SU-DHL-6 (cell line): ENCODE measurements at regions not wholly inside any gene's neighbourhood (a gene's known extent, or its start where the extent isn't known, plus 50 kb on each side); places are given as distances from the start of the nearest gene placed in this dataset.
"Not testable (repeated sequence)": the region's sequence is repeated elsewhere in the genome, so short reads cannot be mapped to it uniquely, and the experiment has no call there.

Experiments used
- H2AFZ ChIP-seq: fragments of 200-600 bp; sonication (generic); 2 replicates; pipeline ENCODE4 v1.6.1; 2014; ENCODE audit warnings: low read depth, mild to moderate bottlenecking, moderate library complexity, mixed read lengths, antibody characterized with exemption, low read length; ENCODE audit not compliant: severe bottlenecking
- H3F3A ChIP-seq: fragments of 200-600 bp; shearing (Covaris generic); 2 replicates; pipeline ENCODE4 v1.6.0; 2016; ENCODE audit warnings: antibody characterized with exemption, mild to moderate bottlenecking; ENCODE audit not compliant: insufficient read depth
- H3K27ac ChIP-seq: fragments of 200-600 bp; sonication (generic); 2 replicates; pipeline ENCODE4 v1.5.1; 2016; ENCODE audit warnings: low read depth, mild to moderate bottlenecking, low read length, moderate library complexity, mixed read lengths
- H3K27me3 ChIP-seq: fragments of 200-600 bp; sonication (generic), shearing (Covaris generic); 2 replicates; pipeline ENCODE4 v1.6.0; 2014; ENCODE audit warnings: mild to moderate bottlenecking, low read length
- H3K36me3 ChIP-seq: fragments of 200-600 bp; sonication (generic); 2 replicates; pipeline ENCODE4 v1.6.1; 2014; ENCODE audit warnings: mild to moderate bottlenecking, low read length, mixed read lengths
- H3K4me2 ChIP-seq: fragments of 300-600, 200-600 bp; shearing (Covaris generic), sonication (generic); 2 replicates; pipeline ENCODE4 v1.6.0; 2014; ENCODE audit warnings: low read length, low read depth, mild to moderate bottlenecking; ENCODE audit not compliant: poor library complexity, severe bottlenecking
- H3K4me3 ChIP-seq: fragments of 200-600 bp; sonication (generic); 2 replicates; pipeline ENCODE4 v1.5.1; 2014; ENCODE audit warnings: antibody characterized with exemption, low read length, mild to moderate bottlenecking, mixed read lengths; ENCODE audit not compliant: insufficient read depth, poor library complexity, severe bottlenecking
- H3K79me2 ChIP-seq: fragments of 200-600 bp; sonication (generic); 2 replicates; pipeline ENCODE4 v1.6.1; 2014; ENCODE audit warnings: mild to moderate bottlenecking, low read length, moderate library complexity; ENCODE audit not compliant: insufficient read depth
- H3K9ac ChIP-seq: fragments of 200-600 bp; sonication (generic); 2 replicates; pipeline ENCODE4 v1.7.0; 2014; ENCODE audit warnings: mild to moderate bottlenecking, low read length
- H3K9me2 ChIP-seq: fragments of 200-600 bp; sonication (generic); replicated peaks from 2 replicates; pipeline ENCODE4 v1.6.1; 2014; ENCODE audit warnings: low read length; ENCODE audit not compliant: insufficient read depth
- H3K9me3 ChIP-seq: fragments of 200-600 bp; sonication (generic); 2 replicates; pipeline ENCODE4 v1.6.1; 2014; ENCODE audit warnings: low read length, mixed read lengths; ENCODE audit not compliant: insufficient read depth
- H4K20me1 ChIP-seq: fragments of 200-600 bp; sonication (generic); 2 replicates; pipeline ENCODE4 v1.6.1; 2014; ENCODE audit warnings: low read depth, mild to moderate bottlenecking, antibody characterized with exemption, low read length, moderate library complexity, mixed read lengths
- CTCF ChIP-seq: fragments of 200-600 bp; sonication (generic); IDR thresholded peaks from one replicate; pipeline ENCODE4 v1.5.1; 2017; ENCODE audit warnings: antibody characterized with exemption, mild to moderate bottlenecking, low read length, moderate library complexity; ENCODE audit not compliant: insufficient read depth, poor library complexity, severe bottlenecking
- EZH2phosphoT487 ChIP-seq: fragments of 200-600 bp; sonication (generic), shearing (Covaris generic); conservative IDR thresholded peaks from 2 replicates; pipeline ENCODE4 v1.6.1; 2018; ENCODE audit warnings: mild to moderate bottlenecking, antibody characterized with exemption, low read length, moderate library complexity, mixed read lengths

- Histone ChIP-seq H4K20me1 (no peaks in the 10 kb centered on the region), H3K9ac (no peak overlapping the region), H3F3A (no peaks in the 10 kb centered on the region), H2AFZ (no peak overlapping the region), H3K9me3 (no peaks in the 10 kb centered on the region), H3K27me3 (no peaks in the 10 kb centered on the region), H3K79me2 (no peaks in the 10 kb centered on the region), H3K36me3 (no peaks in the 10 kb centered on the region), H3K27ac (no peak overlapping the region), H3K4me2 (no peak overlapping the region), H3K9me2 (no peaks in the 10 kb centered on the region), H3K4me3 (no peak overlapping the region)
- TF ChIP-seq CTCF, result no peak
- no peak for TF ChIP-seq EZH2phosphoT487
These were observed 123.7 kb upstream of the FAM20C start for GRCh38 chr7:68629-69028.

GRCh38 chr7:69052-69451, 123.3 kb upstream of the FAM20C start:
- H3K4me2 ChIP-seq, H3K79me2 ChIP-seq, H2AFZ ChIP-seq, H3K27me3 ChIP-seq, H3K9me3 ChIP-seq, H4K20me1 ChIP-seq, H3K36me3 ChIP-seq, H3K4me3 ChIP-seq, H3K27ac ChIP-seq, H3K9me2 ChIP-seq, H3F3A ChIP-seq, H3K9ac ChIP-seq: not testable (repeated sequence)

- H3K27me3 ChIP-seq, H3K9ac ChIP-seq, H4K20me1 ChIP-seq, H3K9me3 ChIP-seq, H3K79me2 ChIP-seq, H3F3A ChIP-seq, H3K27ac ChIP-seq, H3K36me3 ChIP-seq, H2AFZ ChIP-seq, H3K4me2 ChIP-seq, H3K4me3 ChIP-seq, H3K9me2 ChIP-seq: not testable (repeated sequence)
These were observed 122.8 kb upstream of the FAM20C start for GRCh38 chr7:69499-70123.

- not testable (repeated sequence) for H3K27ac ChIP-seq, H3K4me2 ChIP-seq, H3K9me3 ChIP-seq, H4K20me1 ChIP-seq, H3K9ac ChIP-seq, H3K27me3 ChIP-seq, H2AFZ ChIP-seq, H3F3A ChIP-seq, H3K36me3 ChIP-seq, H3K4me3 ChIP-seq, H3K79me2 ChIP-seq, H3K9me2 ChIP-seq
These were observed 122.2 kb upstream of the FAM20C start for GRCh38 chr7:70207-70606.

GRCh38 chr7:70989-71388, 121.4 kb upstream of the FAM20C start:
- not testable (repeated sequence) for H3K4me3 ChIP-seq, H3K9me3 ChIP-seq, H4K20me1 ChIP-seq, H3K9me2 ChIP-seq, H3K79me2 ChIP-seq, H2AFZ ChIP-seq, H3K27ac ChIP-seq, H3K9ac ChIP-seq, H3F3A ChIP-seq, H3K36me3 ChIP-seq, H3K4me2 ChIP-seq, H3K27me3 ChIP-seq

- not testable (repeated sequence) for H3K9me3 ChIP-seq, H3K9ac ChIP-seq, H2AFZ ChIP-seq, H3K27ac ChIP-seq, H3K27me3 ChIP-seq, H4K20me1 ChIP-seq, H3K4me3 ChIP-seq, H3K4me2 ChIP-seq, H3K79me2 ChIP-seq, H3K36me3 ChIP-seq, H3K9me2 ChIP-seq, H3F3A ChIP-seq
These were observed 119.9 kb upstream of the FAM20C start for GRCh38 chr7:72266-73057.

- not testable (repeated sequence) for H3K27ac ChIP-seq, H3F3A ChIP-seq, H3K4me2 ChIP-seq, H4K20me1 ChIP-seq, H3K36me3 ChIP-seq, H3K27me3 ChIP-seq, H3K9me3 ChIP-seq, H2AFZ ChIP-seq, H3K9me2 ChIP-seq, H3K9ac ChIP-seq, H3K79me2 ChIP-seq, H3K4me3 ChIP-seq
These were observed 119.4 kb upstream of the FAM20C start for GRCh38 chr7:73058-73331.
